ENCODE measurements at regions not wholly inside any gene's neighbourhood (a gene's known extent, or its start where the extent isn't known, plus 50 kb on each side); places are given as distances from the start of the nearest gene placed in this dataset.

DNA sequence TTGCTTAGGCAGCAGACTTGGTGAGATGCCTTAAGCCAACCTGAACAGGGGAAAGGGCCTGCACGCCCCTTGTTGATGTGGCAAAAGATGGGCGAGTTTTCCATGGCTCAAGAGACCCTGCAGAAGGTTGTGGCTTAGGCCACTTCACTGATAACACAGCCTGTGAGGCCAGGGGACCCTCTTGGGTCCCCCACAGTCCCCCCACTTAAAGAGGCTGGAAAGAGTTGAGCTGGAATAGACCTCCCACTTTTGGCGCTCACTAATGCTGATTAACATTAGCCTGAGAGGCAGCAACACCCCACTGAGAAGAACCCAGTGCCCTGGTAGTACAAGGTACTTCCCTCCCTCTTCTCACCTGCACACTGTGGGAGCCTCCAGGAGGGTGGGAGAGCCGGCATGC is 107.5 kb downstream of the TRIM29 start:
- H3K4me1 ChIP-seq (ENCODE audit: control insufficient read depth, insufficient read depth, low read length): no peaks in the 10 kb centered on the region
- intact Hi-C loops (cut with micrococcal nuclease; ENCODE audit: unreplicated experiment) (no loop called here), in situ Hi-C loops (cut with MboI) (no loop called here)
- no peaks in the 10 kb centered on the region for H3K79me2 ChIP-seq (ENCODE audit: control insufficient read depth, insufficient read depth, low read length)
- ChIA-PET CTCF (no interaction called here), SMC1A (ENCODE audit: uncharacterized antibody, unreplicated experiment) (no interaction called here), POLR2A (no interaction called here), RAD21 (ENCODE audit: unreplicated experiment) (no interaction called here)
- H3K27ac ChIP-seq (ENCODE audit: control insufficient read depth, insufficient read depth): no peak overlapping the region
- 0 out of 4 replicates have a peak, but pooled peaks cover 0 to 2% of the 10 kb centered on the region in 2 experiments for H3K27me3 ChIP-seq (replicated peaks in 1 of 2; ENCODE audit: control insufficient read depth in 2 of 2, insufficient read depth in 2 of 2, low read length in 1 of 2)
- H3K4me3 ChIP-seq: no peak overlapping the region
- DNase-seq (ENCODE audit: low read depth, low spot score) (no peak), ATAC-seq (no peak), FAIRE-seq (no peak)
- no peaks in the 10 kb centered on the region for H3K36me3 ChIP-seq (ENCODE audit: control insufficient read depth in 2 of 2, insufficient read depth in 2 of 2, low read length in 1 of 2)
- TF ChIP-seq, protein P1, sequence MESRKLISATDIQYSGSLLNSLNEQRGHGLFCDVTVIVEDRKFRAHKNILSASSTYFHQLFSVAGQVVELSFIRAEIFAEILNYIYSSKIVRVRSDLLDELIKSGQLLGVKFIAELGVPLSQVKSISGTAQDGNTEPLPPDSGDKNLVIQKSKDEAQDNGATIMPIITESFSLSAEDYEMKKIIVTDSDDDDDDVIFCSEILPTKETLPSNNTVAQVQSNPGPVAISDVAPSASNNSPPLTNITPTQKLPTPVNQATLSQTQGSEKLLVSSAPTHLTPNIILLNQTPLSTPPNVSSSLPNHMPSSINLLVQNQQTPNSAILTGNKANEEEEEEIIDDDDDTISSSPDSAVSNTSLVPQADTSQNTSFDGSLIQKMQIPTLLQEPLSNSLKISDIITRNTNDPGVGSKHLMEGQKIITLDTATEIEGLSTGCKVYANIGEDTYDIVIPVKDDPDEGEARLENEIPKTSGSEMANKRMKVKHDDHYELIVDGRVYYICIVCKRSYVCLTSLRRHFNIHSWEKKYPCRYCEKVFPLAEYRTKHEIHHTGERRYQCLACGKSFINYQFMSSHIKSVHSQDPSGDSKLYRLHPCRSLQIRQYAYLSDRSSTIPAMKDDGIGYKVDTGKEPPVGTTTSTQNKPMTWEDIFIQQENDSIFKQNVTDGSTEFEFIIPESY (IDR thresholded peaks at IDR 0.05): no peak
- no peak for TF ChIP-seq RELA (IDR thresholded peaks at IDR 0.05; ENCODE audit: borderline replicate concordance, partially characterized antibody)
- TF ChIP-seq, protein P2, sequence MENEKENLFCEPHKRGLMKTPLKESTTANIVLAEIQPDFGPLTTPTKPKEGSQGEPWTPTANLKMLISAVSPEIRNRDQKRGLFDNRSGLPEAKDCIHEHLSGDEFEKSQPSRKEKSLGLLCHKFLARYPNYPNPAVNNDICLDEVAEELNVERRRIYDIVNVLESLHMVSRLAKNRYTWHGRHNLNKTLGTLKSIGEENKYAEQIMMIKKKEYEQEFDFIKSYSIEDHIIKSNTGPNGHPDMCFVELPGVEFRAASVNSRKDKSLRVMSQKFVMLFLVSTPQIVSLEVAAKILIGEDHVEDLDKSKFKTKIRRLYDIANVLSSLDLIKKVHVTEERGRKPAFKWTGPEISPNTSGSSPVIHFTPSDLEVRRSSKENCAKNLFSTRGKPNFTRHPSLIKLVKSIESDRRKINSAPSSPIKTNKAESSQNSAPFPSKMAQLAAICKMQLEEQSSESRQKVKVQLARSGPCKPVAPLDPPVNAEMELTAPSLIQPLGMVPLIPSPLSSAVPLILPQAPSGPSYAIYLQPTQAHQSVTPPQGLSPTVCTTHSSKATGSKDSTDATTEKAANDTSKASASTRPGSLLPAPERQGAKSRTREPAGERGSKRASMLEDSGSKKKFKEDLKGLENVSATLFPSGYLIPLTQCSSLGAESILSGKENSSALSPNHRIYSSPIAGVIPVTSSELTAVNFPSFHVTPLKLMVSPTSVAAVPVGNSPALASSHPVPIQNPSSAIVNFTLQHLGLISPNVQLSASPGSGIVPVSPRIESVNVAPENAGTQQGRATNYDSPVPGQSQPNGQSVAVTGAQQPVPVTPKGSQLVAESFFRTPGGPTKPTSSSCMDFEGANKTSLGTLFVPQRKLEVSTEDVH (IDR thresholded peaks at IDR 0.05; ENCODE audit: low read depth, partially characterized antibody): no peak
- H4K20me1 ChIP-seq (ENCODE audit: control insufficient read depth, insufficient read depth): no peaks in the 10 kb centered on the region
- no TSS peak for BruUV-seq (replicated peaks)
- no peak overlapping the region for H3K4me2 ChIP-seq (ENCODE audit: control insufficient read depth, insufficient read depth)
- no peak overlapping the region for H2AFZ ChIP-seq (ENCODE audit: control insufficient read depth, low read depth, low read length)
- no peaks in the 10 kb centered on the region; the same call in 2 of the 3 replicates for H3K9me3 ChIP-seq (replicated peaks; ENCODE audit: control insufficient read depth, insufficient read depth, low read length)
- 26% methylated on average over 3 of the region's 4 CpGs for WGBS (ENCODE audit: insufficient coverage, insufficient replicate concordance, low lambda C conversion rate, missing lambda C conversion rate)
- H3K9ac ChIP-seq (ENCODE audit: control insufficient read depth, insufficient read depth, low read length): no peak overlapping the region
